ENCODE measurements at regions not wholly inside any gene's neighbourhood (a gene's known extent, or its start where the extent isn't known, plus 50 kb on each side); places are given as distances from the start of the nearest gene placed in this dataset.

DNA sequence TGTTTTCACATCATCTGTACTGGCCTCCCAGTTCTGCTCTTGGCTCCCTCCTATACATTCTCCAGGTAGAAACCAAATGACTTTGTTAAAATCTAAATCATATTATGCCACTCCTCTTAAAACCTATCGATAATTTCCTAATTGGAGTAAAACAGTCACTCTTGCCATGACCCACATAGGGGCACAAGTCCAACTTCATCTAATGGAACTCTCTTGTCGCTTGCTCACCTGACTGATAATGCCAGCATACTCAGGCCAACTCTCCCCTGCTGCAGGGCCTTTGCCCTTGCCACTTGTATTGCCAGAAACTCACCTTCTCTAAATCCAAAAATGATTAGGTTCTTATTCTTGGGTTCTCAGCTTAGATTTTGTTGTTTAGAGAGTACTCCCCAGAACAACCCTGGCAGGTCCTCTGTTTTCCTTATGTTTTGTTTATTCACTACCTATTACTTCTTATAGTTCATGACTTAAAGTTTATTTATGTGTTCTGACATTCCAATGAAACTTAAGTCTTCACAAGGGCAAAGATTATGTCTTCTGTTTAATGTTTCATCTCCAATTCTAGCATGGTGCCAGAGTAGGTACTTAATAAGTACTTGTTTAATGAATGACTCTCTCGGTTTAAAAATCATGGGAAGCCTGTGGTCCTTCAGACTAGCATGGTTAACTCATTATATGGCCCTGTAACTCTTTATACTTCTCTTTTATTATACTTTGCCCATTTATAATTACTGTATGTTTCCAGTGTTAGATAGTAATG is 345.9 kb upstream of the SMIM30 start:
- 66% methylated on average over 3 of the region's 3 CpGs for WGBS
- H3K27ac ChIP-seq (replicated peaks in 1 of 4): no peak overlapping the region
- no peaks in the 10 kb centered on the region for H3K4me1 ChIP-seq
- intact Hi-C loops (cut with DNase I): no loop called here
- peaks cover 0 to 3% (median 0%) of the 10 kb centered on the region in 4 donors for H3K9me3 ChIP-seq
- TF ChIP-seq CTCF (IDR thresholded peaks at IDR 0.05): no peak
- TF ChIP-seq EP300 (IDR thresholded peaks at IDR 0.05): no peak
- no peak for TF ChIP-seq POLR2A (IDR thresholded peaks at IDR 0.05; ENCODE audit: low read depth)
- TF ChIP-seq POLR2AphosphoS5 (IDR thresholded peaks at IDR 0.05): no peak
- no peak overlapping the region for H3K4me3 ChIP-seq
- H3K36me3 ChIP-seq: no peaks in the 10 kb centered on the region
- no peaks in the 10 kb centered on the region for H3K27me3 ChIP-seq
- DNase-seq (ENCODE audit: extremely low spot score): no peak

GRCh38 chr7:113460067-113460466 is 341.7 kb upstream of the SMIM30 start:
- Histone ChIP-seq H3K4me1 (no peaks in the 10 kb centered on the region), H3K4me3 (no peak overlapping the region), H3K36me3 (no peaks in the 10 kb centered on the region), H3K9me3 (no peaks in the 10 kb centered on the region), H3K27me3 (no peaks in the 10 kb centered on the region), H3K27ac (replicated peaks in 1 of 4) (no peak overlapping the region)
- WGBS: 85% methylated on average over 5 of the region's 5 CpGs
- no peak for DNase-seq (ENCODE audit: extremely low spot score)
- no peak for TF ChIP-seq CTCF (IDR thresholded peaks at IDR 0.05)
- no peak for TF ChIP-seq EP300 (IDR thresholded peaks at IDR 0.05)
- no peak for TF ChIP-seq POLR2A (IDR thresholded peaks at IDR 0.05; ENCODE audit: low read depth)
- TF ChIP-seq POLR2AphosphoS5 (IDR thresholded peaks at IDR 0.05): no peak
- intact Hi-C loops (cut with DNase I): no loop called here

DNA sequence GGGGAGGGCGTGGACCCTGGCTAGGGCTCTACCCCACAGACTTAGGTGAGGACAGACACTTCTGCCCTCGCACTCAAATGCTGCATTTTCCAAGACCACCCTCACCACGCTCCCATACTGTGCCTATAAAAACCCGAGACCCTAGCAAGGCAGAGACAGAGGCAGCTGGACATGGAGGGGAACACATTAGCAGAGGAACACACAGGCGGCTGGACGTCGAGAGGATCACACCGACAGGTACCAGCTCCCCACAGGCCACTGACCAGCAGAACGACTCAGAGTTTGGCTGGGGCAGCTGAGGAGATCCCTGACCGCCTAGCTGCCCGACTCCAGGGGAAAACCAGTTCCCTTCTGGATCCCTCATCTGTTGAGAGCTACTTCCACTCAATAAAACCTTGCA is 338.2 kb upstream of the SMIM30 start:
- Histone ChIP-seq H3K9me3 (no peaks in the 10 kb centered on the region), H3K4me1 (no peaks in the 10 kb centered on the region), H3K4me3 (no peak overlapping the region), H3K27ac (replicated peaks in 1 of 4) (no peak overlapping the region), H3K27me3 (no peaks in the 10 kb centered on the region), H3K36me3 (no peaks in the 10 kb centered on the region)
- no peak for DNase-seq (ENCODE audit: extremely low spot score)
- TF ChIP-seq POLR2A (IDR thresholded peaks at IDR 0.05; ENCODE audit: low read depth) (no peak), CTCF (IDR thresholded peaks at IDR 0.05) (no peak), POLR2AphosphoS5 (IDR thresholded peaks at IDR 0.05) (no peak), EP300 (IDR thresholded peaks at IDR 0.05) (no peak)
- intact Hi-C loops (cut with DNase I): no loop called here
- WGBS: 89% methylated on average over 11 of the region's 11 CpGs

- Histone ChIP-seq H3K36me3 (no peaks in the 10 kb centered on the region), H3K27me3 (no peaks in the 10 kb centered on the region), H3K4me1 (no peaks in the 10 kb centered on the region), H3K27ac (replicated peaks in 1 of 4) (no peak overlapping the region), H3K4me3 (no peak overlapping the region), H3K9me3 (no peaks in the 10 kb centered on the region)
- intact Hi-C loops (cut with DNase I): no loop called here
- WGBS: 39% methylated on average over 3 of the region's 3 CpGs
- no peak for TF ChIP-seq POLR2AphosphoS5 (IDR thresholded peaks at IDR 0.05)
- no peak for TF ChIP-seq CTCF (IDR thresholded peaks at IDR 0.05)
- no peak for TF ChIP-seq POLR2A (IDR thresholded peaks at IDR 0.05; ENCODE audit: low read depth)
- no peak for TF ChIP-seq EP300 (IDR thresholded peaks at IDR 0.05)
- no peak for DNase-seq (ENCODE audit: extremely low spot score)
Observed at GRCh38 chr7:113454597-113455169, 336.3 kb upstream of the SMIM30 start.

All from esophagus muscularis mucosa (tissue), 4 donors.